ENCODE measurements at regions not wholly inside any gene's neighbourhood (a gene's known extent, or its start where the extent isn't known, plus 50 kb on each side); places are given as distances from the start of the nearest gene placed in this dataset.

DNA sequence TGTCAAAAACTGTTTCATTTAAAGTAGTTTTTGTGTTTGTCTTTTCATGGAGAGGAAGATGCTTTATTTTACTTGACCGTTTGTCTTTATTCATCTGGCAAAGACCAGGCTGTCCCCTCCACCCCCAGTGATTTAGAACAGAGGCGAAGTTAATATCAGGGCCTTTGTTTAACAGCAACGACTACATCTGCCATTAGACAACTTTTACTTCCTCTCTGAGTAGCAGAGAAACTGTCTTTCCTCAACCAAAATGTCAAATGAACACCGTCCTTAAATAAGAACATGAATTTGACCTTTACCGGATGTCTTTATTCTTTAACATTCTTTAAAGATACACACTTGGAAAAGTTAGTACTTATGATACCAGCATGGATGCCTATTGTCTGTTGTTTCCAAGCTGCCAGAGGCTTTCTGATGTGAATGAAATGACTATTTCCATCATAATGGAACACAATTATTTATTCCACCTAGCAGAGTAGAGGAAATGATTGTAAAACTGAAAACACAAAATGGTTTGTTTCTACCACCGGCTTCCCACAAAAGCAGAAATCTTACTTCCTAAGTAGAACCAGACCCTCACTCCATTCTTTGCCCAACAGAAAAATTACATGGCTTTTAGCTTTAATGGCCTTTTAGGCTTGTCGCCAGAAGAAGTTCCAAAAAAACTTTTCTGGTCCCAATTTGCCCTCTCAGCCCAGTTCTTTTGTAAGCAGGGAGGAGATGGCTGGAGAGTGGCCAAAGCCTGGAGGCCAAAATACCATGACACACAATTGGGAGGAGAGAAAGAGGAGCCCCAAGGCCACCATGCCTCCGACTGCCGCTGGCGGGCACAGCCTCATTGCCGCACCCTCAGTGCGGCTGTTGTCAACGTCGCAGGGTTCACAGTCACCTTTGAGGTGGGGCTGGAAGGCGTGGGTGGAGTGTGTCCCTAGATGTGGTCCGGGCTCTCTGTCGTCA, 168.5 kb downstream of the TEX36 start:
- no peak for DNase-seq (ENCODE audit: low read depth in 2 of 2)

DNA sequence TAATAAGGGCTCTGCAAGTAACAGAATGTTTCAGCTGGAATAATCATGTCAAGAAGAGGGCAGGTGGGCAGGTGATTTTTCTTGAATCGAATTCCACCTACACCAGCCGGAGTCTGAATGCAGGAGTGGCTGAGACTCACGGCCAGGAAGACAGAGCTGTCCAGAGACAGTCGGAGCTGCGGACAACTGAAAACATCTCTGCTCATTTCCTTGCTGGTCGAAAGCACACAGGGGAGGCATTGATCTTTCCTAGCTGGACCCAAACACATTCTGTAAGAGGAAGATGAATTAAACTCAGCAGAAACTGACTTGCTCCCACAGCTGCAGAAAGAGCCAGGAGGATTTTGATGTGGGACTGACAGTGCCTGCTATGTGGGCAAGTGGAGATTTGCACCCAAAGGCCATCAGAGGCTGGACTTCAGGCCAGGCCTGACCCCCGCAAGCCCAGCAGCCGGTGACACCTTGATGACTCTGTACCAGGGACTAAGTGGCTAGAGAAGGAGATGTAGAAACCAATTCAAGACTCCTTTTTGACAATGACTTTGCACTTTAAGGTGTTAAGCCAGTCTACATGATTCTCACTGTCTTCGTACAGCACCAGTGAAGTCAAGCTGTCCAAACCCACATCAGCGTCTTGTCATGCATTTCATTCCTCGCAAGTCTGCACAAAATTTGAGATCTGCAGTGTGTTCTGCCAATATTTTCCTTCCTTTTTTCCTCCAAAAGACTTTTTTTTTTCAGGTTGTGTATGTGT, 169.4 kb downstream of the TEX36 start:
- no peak for DNase-seq (ENCODE audit: low read depth in 2 of 2)

DNA sequence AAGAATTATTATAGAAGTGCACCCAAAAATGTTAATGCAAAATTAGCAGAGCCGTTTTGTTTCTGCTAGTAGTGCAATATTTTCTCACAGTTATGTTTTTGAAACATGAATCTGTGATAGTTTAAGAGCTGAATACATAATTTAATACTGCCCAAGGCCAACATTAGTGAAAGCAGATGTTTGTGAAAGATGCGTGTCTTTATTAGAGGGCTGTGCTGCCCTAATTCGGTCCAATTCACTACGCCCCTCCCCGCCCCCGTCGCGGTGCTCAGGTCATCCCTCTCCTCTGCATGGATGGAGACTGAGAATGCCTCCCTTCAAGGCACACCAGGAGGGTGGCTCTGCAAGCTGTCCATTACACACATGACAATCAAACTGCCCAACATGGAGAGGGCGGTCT, 172.0 kb downstream of the TEX36 start:
- DNase-seq (ENCODE audit: low read depth in 2 of 2), result no peak

DNA sequence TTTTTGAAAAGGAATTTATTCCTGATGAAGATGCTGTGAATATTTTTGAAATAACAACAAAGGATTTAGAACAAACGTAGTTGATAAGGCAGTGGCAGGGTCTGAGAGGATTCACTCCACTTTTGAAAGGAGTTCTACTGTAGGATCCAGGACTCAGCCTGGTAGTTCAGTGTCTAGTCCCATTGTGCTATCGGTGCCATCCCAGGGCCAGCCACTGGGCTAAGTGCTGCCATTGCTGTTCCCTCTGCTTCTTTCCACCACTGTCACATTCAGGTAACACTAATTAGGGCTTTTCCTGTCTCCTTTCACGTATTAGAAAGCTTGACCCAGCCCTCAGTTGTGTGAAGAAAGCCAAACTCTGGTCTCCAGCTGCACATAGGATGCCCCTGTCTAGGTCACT, 177.3 kb downstream of the TEX36 start:
- no peak for DNase-seq (ENCODE audit: low read depth in 2 of 2)

DNA sequence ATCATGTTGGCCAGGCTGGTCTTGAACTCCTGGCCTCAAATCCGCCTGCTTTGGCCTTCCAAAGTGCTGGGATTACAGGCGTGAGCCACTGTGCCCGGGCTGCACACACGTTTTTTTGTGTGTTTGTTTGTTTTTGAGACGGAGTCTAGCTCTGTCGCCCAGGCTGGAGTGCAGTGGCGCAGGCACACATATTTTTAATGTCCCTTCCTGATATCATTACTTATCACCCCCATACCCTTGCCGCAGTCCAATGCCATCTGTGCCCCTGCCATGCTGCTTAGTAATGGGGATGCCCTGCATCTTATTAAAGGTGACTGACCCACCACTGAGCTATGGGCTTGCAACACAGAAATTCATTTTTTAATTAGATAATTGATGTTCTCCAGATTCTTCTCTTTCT, 180.7 kb downstream of the TEX36 start:
- DNase-seq (ENCODE audit: low read depth in 2 of 2), result no peak

- DNase-seq (ENCODE audit: low read depth in 2 of 2), result no peak
Measured at GRCh38 chr10:125495386-125495785, 187.6 kb downstream of the TEX36 start.

DNA sequence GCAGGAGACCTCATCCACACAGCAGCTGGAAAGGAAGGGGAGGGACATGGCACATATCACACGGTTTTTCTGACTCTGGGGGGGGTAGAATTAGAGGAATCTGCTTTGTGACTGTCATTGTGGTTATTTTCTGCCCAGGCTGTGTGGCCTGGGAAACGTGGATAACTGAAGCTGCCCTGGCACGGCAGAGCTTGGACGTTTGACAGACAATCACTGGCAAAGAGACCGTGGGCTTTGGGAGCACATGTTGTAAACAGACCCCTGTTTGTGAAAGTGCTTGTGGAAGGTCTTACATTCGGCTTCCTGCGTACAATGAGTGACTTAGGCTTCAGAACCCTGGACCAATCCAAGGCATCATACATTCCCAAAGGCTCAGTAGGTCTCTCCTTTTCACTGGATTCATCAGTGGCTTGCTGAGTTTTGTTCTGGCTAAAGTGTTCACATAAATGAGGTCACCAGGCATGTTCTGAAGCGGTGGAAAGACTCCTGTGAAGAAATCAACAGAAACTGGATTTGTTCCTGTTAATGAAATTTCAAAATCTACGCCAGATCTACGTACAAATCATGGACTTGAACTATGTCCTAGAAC, 188.2 kb downstream of the TEX36 start:
- DNase-seq (ENCODE audit: low read depth in 2 of 2), result no peak

DNA sequence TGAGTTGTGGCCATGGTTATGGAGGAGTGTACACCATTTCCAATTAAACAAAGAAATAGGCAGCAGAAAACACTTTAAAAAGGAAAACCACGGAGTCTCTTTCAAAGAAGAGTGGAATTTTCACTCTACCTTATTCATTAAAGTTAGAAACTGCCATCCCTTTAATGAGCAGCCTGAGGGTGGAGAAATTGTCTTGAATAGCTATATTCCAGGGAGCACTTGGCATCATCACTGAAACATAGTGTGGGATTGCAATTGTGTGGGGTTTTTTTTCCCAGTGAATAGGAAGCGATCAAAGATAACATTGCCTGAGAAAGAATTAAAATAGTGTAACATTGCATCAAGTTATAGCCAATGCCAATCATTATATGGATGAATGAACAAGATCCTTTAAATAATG, 191.6 kb downstream of the TEX36 start:
- DNase-seq (ENCODE audit: low read depth in 2 of 2), result no peak

GRCh38 chr10:125489731-125490130, 193.2 kb downstream of the TEX36 start:
- peak in 1 of 2 donors; percentile 26 for DNase-seq (ENCODE audit: low read depth in 2 of 2)

GRCh38 chr10:125485665-125486064, 197.3 kb downstream of the TEX36 start:
- no peak for DNase-seq (ENCODE audit: low read depth in 2 of 2)

- DNase-seq (ENCODE audit: low read depth in 2 of 2), result no peak
Measured at GRCh38 chr10:125484035-125484732, 198.8 kb downstream of the TEX36 start.

DNA sequence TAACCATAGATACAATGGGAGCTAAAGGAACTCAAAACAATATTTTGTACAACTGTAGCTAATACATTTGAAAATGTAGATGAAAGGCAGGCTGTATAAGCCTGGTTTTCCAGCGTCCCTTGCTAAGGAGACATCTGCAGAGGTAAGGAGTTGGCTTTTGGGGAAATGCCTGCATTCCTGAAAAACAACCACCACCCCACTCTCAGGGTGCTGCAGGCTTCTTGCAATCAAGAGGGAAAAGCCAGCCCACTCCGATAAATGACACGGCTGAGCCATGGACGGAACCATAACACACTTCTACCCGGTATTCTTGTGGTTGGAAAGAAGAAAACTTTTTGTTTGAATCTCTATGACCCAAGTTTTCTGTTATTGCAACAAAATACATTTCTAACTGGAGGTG, 200.3 kb downstream of the TEX36 start:
- DNase-seq (ENCODE audit: low read depth in 2 of 2), result no peak

- DNase-seq (ENCODE audit: low read depth in 2 of 2), result no peak
Measured at GRCh38 chr10:125482108-125482507, 200.9 kb downstream of the TEX36 start.

GRCh38 chr10:125479059-125479458, 203.9 kb downstream of the TEX36 start:
- peak; percentile 17 to 52 for DNase-seq (ENCODE audit: low read depth in 2 of 2)

DNA sequence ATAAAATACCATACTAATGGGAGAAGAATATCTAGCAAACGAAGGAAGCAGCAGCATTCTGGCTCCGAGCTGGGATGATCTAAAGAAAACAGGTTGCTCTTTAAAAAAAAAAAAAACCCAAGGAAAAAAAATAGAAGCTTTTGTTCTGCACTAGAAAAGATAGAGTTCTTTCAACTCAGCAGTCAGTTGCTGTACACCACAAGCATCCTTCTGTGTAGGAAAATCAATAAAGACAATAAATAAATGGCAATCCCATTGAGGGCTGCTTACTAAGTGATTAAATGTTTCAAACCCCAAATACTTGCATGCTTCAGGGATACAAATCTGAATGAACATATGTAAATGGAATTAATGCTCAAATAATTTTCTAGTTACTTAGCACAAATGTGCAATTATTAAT, 207.1 kb downstream of the TEX36 start:
- no peak for DNase-seq (ENCODE audit: low read depth in 2 of 2)

DNA sequence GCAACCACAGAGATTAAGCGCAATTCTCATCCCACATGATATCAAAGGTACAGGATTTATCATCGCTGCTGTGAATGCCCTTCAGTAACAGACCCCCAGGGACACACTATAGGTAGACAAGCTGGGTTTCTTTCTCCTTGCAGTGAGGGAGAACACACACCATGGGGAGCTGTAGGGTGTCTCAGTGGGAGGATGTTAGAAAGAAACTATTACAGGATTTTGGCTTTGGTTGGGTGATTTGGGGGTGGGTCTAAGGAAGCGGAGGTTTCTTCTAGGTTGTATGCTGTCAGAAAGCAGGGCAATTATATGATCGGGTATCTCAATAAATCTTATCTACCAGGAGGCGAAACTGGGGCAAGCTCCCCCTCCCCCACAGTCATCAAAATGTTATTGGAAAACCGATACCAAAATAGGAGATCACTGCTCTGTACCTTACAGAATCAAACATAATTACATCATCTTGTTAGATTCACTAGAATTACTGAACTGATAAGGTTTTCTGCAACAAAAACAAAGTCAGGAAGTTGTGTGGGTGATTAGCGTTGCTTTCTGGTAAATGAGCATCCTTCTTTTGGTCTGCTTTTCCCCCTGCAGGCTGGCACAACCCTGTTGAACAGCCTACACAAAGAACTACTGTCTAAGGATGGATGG, 209.7 kb downstream of the TEX36 start:
- DNase-seq (ENCODE audit: low read depth in 2 of 2), result no peak

GRCh38 chr10:125472010-125472607, 210.9 kb downstream of the TEX36 start:
- DNase-seq (ENCODE audit: low read depth in 2 of 2), result no peak

DNA sequence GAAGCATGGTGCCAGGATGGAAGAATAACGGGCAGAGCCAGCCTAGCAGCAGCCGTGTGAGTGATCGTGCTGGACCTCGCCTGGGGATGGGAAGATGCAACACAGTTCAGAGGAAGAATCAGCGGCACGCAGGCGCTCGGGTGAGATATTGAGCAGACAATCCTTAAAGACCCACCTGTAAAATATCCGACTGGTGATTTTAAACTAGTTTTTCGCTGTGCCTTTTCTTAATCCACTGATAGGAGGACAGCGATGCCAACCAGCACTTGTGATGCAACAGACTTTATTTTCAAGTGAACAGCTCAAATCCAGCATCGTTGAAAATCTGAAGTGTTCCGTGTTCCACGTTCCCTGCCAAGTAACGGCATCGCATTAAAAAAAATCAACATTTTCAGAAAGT, 214.7 kb downstream of the TEX36 start:
- DNase-seq (ENCODE audit: low read depth in 2 of 2), result no peak

- no peak for DNase-seq (ENCODE audit: low read depth in 2 of 2)
Measured at GRCh38 chr10:125466685-125467084, 216.3 kb downstream of the TEX36 start.

DNA sequence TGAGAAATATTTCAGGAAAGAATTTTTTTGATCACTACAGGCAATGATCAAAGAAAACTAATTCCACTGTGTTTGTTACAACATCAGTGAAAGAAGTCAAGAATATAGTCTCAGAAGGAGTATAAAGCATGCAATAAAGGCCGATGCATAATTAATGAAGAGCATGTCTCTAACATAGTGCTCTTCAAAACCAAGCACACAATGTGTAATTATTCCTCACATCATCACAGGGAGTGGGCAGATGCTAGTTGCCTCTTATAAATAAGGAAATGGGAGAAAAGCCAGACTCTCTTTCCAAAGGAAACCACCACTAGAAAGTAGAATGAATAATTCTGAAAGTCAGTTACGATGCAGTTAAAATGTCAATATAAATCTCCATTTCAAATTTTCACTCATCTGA, 220.1 kb downstream of the TEX36 start:
- no peak for DNase-seq (ENCODE audit: low read depth in 2 of 2)

DNA sequence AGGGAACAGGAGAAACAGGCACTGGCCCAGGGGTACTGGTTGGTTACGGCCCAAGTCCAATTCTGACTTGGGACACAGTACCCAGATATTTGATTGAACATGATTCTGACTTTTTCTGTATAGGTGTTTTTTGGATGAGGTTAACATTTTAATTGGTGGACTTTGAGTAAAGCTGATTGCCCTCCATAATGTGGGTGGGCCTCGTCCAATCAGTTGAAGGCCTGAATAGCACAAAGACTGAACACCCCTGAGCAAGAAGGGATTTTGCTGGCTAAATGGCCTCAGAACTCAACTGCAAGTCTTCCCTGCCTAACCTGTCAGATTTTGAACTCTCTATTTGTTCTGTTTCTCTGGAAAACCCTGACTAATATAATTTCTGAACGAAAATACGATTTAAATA, 222.6 kb downstream of the TEX36 start:
- no peak for DNase-seq (ENCODE audit: low read depth in 2 of 2)

Measured in dermis microvascular lymphatic vessel endothelial cell (primary cell).